ENCODE measurements at regions not wholly inside any gene's neighbourhood (a gene's known extent, or its start where the extent isn't known, plus 50 kb on each side); places are given as distances from the start of the nearest gene placed in this dataset.

GRCh38 chr4:116598980-116599789, 486.2 kb downstream of the TRAM1L1 start (continued):
- TF ChIP-seq CREB3 (CRISPR knock-in tag; IDR thresholded peaks at IDR 0.05), result no peak
- no peak for TF ChIP-seq ARNT2 (CRISPR knock-in tag; IDR thresholded peaks at IDR 0.05; ENCODE audit: low read depth)
- no peak for TF ChIP-seq CBFB (CRISPR knock-in tag; IDR thresholded peaks at IDR 0.05)
- TF ChIP-seq NPAS2 (CRISPR knock-in tag; IDR thresholded peaks at IDR 0.05; ENCODE audit: borderline replicate concordance), result no peak

- no peak overlapping the region for H3K4me3 ChIP-seq (replicated peaks in 1 of 3; ENCODE audit: insufficient read depth in 1 of 3, low read depth in 2 of 3, low read length in 3 of 3)
- H3K27me3 ChIP-seq (ENCODE audit: control insufficient read depth in 1 of 2, insufficient read depth in 2 of 2, low read length in 2 of 2), result no peaks in the 10 kb centered on the region
- no peak overlapping the region for H3K4me2 ChIP-seq (ENCODE audit: low read depth, low read length)
- no peak overlapping the region for H3K9ac ChIP-seq (ENCODE audit: insufficient read depth, low read depth, low read length)
- ATAC-seq (no peak), DNase-seq (ENCODE audit: low spot score) (no peak), FAIRE-seq (no peak)
- ChIA-PET CTCF (ENCODE audit: low intra/inter-chr PET ratio, low total read pairs) (no interaction called here), POLR2A (no interaction called here)
- H3K27ac ChIP-seq (ENCODE audit: extremely low read length, insufficient read depth, low read length), result no peak overlapping the region
- H3K36me3 ChIP-seq (replicated peaks in 1 of 2; ENCODE audit: control insufficient read depth in 1 of 2, insufficient read depth in 2 of 2, low read length in 2 of 2), result no peaks in the 10 kb centered on the region
- no TSS peak for BruUV-seq (replicated peaks)
- no peaks in the 10 kb centered on the region for H4K20me1 ChIP-seq (ENCODE audit: insufficient read depth, low read length)
- H2AFZ ChIP-seq (ENCODE audit: low read length), result no peak overlapping the region
- no peaks in the 10 kb centered on the region for H3K9me3 ChIP-seq (ENCODE audit: low read length)
- in situ Hi-C loops (cut with HindIII; ENCODE audit: extremely low pct_ligation_motif_present, low pct_unique_long_range_greater_than_20kb), result no loop called here
- intact Hi-C loops (cut with micrococcal nuclease; ENCODE audit: unreplicated experiment), result no loop called here
- 68% methylated on average over 21 of the region's 32 CpGs for WGBS (ENCODE audit: low lambda C conversion rate)
- no peaks in the 10 kb centered on the region for H3K79me2 ChIP-seq (ENCODE audit: insufficient read depth, low read length)
- H3K4me1 ChIP-seq (ENCODE audit: insufficient read depth, low read length), result no peaks in the 10 kb centered on the region
- TF ChIP-seq ZNF570 (CRISPR knock-in tag; IDR thresholded peaks at IDR 0.05; ENCODE audit: borderline replicate concordance) (no peak), CEBPB (IDR thresholded peaks at IDR 0.05; ENCODE audit: borderline replicate concordance, low read depth, low read length) (no peak), ZNF280D (CRISPR knock-in tag; IDR thresholded peaks at IDR 0.05) (no peak), AHDC1 (CRISPR knock-in tag; IDR thresholded peaks at IDR 0.05; ENCODE audit: borderline replicate concordance) (no peak), NFKBIZ (CRISPR knock-in tag; IDR thresholded peaks at IDR 0.05) (no peak)
Measured at GRCh38 chr4:116598155-116598979, 487.0 kb downstream of the TRAM1L1 start.

Data from HepG2 (cell line).